ENCODE measurements at regions not wholly inside any gene's neighbourhood (a gene's known extent, or its start where the extent isn't known, plus 50 kb on each side); places are given as distances from the start of the nearest gene placed in this dataset.

DNA sequence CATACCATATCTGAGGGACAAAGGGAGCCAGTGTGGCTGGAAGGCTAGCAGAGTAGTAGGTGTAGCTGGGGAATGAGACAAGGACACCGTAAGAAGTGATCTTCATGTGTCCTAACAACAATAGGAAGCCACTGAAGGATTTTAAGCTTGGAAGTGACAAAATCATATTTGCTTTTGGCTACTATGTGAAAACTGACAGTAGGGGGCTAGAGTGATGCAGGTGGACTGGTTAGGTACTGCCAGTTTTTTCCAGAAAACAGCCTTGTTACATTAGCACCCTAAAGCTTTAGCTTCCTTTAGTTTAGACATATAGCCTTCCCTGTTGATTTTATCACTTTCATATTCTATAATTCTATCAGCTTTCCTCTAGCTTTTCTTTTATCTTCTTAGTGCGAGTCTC, 637.1 kb downstream of the ANKRD7 start:
- 80% methylated on average over 2 of the region's 2 CpGs for WGBS
- H3K27ac ChIP-seq (ENCODE audit: low read depth in 1 of 2, low read length in 2 of 2): no peak overlapping the region
- no peak overlapping the region for H3K9ac ChIP-seq (ENCODE audit: low read depth in 1 of 2, low read length in 2 of 2)
- no peaks in the 10 kb centered on the region for H3K4me1 ChIP-seq (ENCODE audit: control insufficient read depth in 4 of 4, insufficient read depth in 4 of 4, low read length in 3 of 4)
- TF ChIP-seq GABPA (IDR thresholded peaks at IDR 0.05 in 1 of 2, conservative IDR thresholded peaks at IDR 0.05 in 1 of 2): no peak
- no peak for TF ChIP-seq NR2F2 (IDR thresholded peaks at IDR 0.05)
- TF ChIP-seq, protein P1, sequence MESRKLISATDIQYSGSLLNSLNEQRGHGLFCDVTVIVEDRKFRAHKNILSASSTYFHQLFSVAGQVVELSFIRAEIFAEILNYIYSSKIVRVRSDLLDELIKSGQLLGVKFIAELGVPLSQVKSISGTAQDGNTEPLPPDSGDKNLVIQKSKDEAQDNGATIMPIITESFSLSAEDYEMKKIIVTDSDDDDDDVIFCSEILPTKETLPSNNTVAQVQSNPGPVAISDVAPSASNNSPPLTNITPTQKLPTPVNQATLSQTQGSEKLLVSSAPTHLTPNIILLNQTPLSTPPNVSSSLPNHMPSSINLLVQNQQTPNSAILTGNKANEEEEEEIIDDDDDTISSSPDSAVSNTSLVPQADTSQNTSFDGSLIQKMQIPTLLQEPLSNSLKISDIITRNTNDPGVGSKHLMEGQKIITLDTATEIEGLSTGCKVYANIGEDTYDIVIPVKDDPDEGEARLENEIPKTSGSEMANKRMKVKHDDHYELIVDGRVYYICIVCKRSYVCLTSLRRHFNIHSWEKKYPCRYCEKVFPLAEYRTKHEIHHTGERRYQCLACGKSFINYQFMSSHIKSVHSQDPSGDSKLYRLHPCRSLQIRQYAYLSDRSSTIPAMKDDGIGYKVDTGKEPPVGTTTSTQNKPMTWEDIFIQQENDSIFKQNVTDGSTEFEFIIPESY (IDR thresholded peaks at IDR 0.05): no peak
- TF ChIP-seq, protein P2, sequence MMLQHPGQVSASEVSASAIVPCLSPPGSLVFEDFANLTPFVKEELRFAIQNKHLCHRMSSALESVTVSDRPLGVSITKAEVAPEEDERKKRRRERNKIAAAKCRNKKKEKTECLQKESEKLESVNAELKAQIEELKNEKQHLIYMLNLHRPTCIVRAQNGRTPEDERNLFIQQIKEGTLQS (IDR thresholded peaks at IDR 0.05): no peak
- no peak for TF ChIP-seq SP1 (IDR thresholded peaks at IDR 0.05)
- TF ChIP-seq FOXA1 (IDR thresholded peaks at IDR 0.05): no peak
- no peak for TF ChIP-seq MAX (IDR thresholded peaks at IDR 0.05)
- no peak for TF ChIP-seq CTCF (IDR thresholded peaks at IDR 0.05; ENCODE audit: low read depth, low read length, missing input control)
- TF ChIP-seq YY1 (IDR thresholded peaks at IDR 0.05): no peak
- TF ChIP-seq JUND (IDR thresholded peaks at IDR 0.05): no peak
- TF ChIP-seq RAD21 (IDR thresholded peaks at IDR 0.05): no peak
- no peak for TF ChIP-seq RXRA (IDR thresholded peaks at IDR 0.05)
- no peak for TF ChIP-seq TAF1 (conservative IDR thresholded peaks at IDR 0.05)
- TF ChIP-seq, protein P3, sequence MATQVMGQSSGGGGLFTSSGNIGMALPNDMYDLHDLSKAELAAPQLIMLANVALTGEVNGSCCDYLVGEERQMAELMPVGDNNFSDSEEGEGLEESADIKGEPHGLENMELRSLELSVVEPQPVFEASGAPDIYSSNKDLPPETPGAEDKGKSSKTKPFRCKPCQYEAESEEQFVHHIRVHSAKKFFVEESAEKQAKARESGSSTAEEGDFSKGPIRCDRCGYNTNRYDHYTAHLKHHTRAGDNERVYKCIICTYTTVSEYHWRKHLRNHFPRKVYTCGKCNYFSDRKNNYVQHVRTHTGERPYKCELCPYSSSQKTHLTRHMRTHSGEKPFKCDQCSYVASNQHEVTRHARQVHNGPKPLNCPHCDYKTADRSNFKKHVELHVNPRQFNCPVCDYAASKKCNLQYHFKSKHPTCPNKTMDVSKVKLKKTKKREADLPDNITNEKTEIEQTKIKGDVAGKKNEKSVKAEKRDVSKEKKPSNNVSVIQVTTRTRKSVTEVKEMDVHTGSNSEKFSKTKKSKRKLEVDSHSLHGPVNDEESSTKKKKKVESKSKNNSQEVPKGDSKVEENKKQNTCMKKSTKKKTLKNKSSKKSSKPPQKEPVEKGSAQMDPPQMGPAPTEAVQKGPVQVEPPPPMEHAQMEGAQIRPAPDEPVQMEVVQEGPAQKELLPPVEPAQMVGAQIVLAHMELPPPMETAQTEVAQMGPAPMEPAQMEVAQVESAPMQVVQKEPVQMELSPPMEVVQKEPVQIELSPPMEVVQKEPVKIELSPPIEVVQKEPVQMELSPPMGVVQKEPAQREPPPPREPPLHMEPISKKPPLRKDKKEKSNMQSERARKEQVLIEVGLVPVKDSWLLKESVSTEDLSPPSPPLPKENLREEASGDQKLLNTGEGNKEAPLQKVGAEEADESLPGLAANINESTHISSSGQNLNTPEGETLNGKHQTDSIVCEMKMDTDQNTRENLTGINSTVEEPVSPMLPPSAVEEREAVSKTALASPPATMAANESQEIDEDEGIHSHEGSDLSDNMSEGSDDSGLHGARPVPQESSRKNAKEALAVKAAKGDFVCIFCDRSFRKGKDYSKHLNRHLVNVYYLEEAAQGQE (IDR thresholded peaks at IDR 0.05): no peak
- no peak for TF ChIP-seq HNF4A (conservative IDR thresholded peaks at IDR 0.05)
- TF ChIP-seq EGR1 (IDR thresholded peaks at IDR 0.05; ENCODE audit: low read depth in 2 of 2): no peak
- TF ChIP-seq HNF4G (IDR thresholded peaks at IDR 0.05): no peak
- TF ChIP-seq FOXA2 (IDR thresholded peaks at IDR 0.05): no peak
- no peaks in the 10 kb centered on the region for H3K27me3 ChIP-seq (ENCODE audit: control insufficient read depth in 4 of 4, insufficient read depth in 4 of 4, low read length in 3 of 4)
- H3K9me3 ChIP-seq (ENCODE audit: control insufficient read depth in 4 of 4, low read length in 3 of 4): peaks cover 0 to 3% (median 0%) of the 10 kb centered on the region in 4 donors
- H3K4me3 ChIP-seq (ENCODE audit: low read depth in 1 of 3, low read length in 3 of 3): no peak overlapping the region
- H3K36me3 ChIP-seq (ENCODE audit: control insufficient read depth in 4 of 4, insufficient read depth in 3 of 4, low read depth in 1 of 4, low read length in 3 of 4): no peaks in the 10 kb centered on the region
- DNase-seq (ENCODE audit: low spot score): no peak

Measured in liver (tissue), 8 donors.